ENCODE measurements at regions not wholly inside any gene's neighbourhood (a gene's known extent, or its start where the extent isn't known, plus 50 kb on each side); places are given as distances from the start of the nearest gene placed in this dataset.

DNA sequence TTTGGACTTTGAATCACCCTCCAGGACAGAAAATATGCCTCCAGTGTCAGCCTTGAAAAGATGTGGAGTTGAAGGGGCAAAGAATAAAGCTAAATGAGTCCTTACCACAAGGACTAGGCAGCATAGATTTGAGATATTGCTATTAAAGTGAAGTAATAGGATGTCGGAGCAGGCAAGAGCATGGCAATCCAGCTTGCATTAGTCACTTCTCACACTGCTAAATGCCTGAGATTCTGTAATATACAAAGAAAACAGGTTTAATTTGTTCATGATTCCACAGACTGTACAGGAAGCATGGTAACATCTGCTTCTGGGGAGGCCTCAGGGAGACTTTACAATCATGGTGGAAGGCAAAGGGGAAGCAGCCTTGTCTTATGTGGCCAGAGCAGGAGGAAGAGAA lies 109.8 kb upstream of the PCDH7 start:
- Histone ChIP-seq H3K27me3 (no peaks in the 10 kb centered on the region), H3K4me3 (no peak overlapping the region), H3K9me3 (no peaks in the 10 kb centered on the region), H3K27ac (no peak overlapping the region), H3K4me1 (no peaks in the 10 kb centered on the region), H3K36me3 (no peaks in the 10 kb centered on the region)
- WGBS, 2 donors (ENCODE audit: low coverage in 1 of 2), result 58 to 64% methylated on average over 1 of the region's 1 CpG
- TF ChIP-seq POLR2AphosphoS5 (IDR thresholded peaks at IDR 0.05), result no peak
- no peak for ATAC-seq

DNA sequence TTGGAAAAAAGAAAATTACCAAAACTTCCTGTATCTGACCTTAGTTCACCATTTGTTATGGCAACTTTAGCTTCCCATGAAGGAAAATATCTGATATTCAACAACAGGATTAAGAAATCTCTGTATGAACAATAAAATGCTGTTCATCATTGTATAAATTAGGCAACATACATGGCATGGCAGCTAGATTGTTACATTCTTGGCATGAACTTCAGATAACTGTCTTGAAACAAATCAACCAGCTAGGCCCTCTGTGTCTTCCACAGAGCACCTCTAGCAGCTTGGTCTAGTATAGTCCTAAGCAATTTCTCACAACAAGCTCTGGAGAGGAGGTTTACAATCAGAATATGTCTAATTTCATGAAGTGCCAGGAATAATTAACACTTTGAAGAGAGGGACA lies 105.4 kb upstream of the PCDH7 start:
- Histone ChIP-seq H3K27ac (no peak overlapping the region), H3K4me3 (no peak overlapping the region), H3K9me3 (no peaks in the 10 kb centered on the region), H3K27me3 (no peaks in the 10 kb centered on the region), H3K4me1 (no peaks in the 10 kb centered on the region), H3K36me3 (no peaks in the 10 kb centered on the region)
- no peak for TF ChIP-seq POLR2A (IDR thresholded peaks at IDR 0.05)
- no peak for TF ChIP-seq POLR2AphosphoS5 (IDR thresholded peaks at IDR 0.05)
- TF ChIP-seq, protein P1, sequence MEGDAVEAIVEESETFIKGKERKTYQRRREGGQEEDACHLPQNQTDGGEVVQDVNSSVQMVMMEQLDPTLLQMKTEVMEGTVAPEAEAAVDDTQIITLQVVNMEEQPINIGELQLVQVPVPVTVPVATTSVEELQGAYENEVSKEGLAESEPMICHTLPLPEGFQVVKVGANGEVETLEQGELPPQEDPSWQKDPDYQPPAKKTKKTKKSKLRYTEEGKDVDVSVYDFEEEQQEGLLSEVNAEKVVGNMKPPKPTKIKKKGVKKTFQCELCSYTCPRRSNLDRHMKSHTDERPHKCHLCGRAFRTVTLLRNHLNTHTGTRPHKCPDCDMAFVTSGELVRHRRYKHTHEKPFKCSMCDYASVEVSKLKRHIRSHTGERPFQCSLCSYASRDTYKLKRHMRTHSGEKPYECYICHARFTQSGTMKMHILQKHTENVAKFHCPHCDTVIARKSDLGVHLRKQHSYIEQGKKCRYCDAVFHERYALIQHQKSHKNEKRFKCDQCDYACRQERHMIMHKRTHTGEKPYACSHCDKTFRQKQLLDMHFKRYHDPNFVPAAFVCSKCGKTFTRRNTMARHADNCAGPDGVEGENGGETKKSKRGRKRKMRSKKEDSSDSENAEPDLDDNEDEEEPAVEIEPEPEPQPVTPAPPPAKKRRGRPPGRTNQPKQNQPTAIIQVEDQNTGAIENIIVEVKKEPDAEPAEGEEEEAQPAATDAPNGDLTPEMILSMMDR (IDR thresholded peaks at IDR 0.05), result no peak
- no peak for TF ChIP-seq EP300 (IDR thresholded peaks at IDR 0.05)
- no peak for ATAC-seq

DNA sequence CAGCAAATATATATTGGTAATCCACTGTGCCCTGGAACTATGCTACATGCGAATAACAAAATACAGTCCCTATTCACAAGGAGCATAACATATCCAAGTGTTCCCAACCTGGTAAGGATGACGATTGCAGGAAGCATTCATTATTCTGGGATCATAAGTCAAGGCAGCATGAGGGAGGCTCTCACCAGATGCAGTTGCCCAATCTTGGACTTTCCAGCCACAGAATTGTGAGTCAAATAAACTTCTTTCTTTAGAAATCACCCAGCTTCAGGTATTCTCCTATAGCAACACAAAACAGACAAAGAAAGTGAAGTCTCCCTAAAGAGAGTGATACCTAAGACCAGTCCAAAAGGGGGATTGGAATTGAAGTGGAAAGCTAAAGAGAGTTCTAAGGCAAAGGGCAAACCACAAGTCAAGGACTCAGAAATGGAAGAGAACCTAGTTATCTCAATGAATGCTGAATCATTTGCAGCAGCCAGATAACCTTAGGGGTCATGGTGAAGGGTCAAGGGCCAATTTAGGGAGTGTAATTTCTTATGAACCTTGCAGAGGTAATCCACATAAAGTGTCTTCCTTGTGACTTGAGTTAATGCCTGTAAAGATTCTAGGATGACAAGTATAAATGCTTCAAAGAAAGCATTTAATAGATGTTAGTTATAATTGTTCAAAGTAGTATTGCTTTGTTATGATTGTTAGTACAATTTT lies 103.1 kb upstream of the PCDH7 start:
- H3K4me3 ChIP-seq, result no peak overlapping the region
- 80 to 91% methylated on average over 2 of the region's 2 CpGs for WGBS, 2 donors (ENCODE audit: low coverage in 1 of 2)
- no peaks in the 10 kb centered on the region for H3K27me3 ChIP-seq
- TF ChIP-seq, protein P1 (IDR thresholded peaks at IDR 0.05), result no peak
- TF ChIP-seq POLR2AphosphoS5 (IDR thresholded peaks at IDR 0.05) (no peak), POLR2A (IDR thresholded peaks at IDR 0.05) (no peak), EP300 (IDR thresholded peaks at IDR 0.05) (no peak)
- no peak for ATAC-seq
- no peaks in the 10 kb centered on the region for H3K9me3 ChIP-seq
- H3K4me1 ChIP-seq, result no peaks in the 10 kb centered on the region
- no peaks in the 10 kb centered on the region for H3K36me3 ChIP-seq
- H3K27ac ChIP-seq, result no peak overlapping the region

DNA sequence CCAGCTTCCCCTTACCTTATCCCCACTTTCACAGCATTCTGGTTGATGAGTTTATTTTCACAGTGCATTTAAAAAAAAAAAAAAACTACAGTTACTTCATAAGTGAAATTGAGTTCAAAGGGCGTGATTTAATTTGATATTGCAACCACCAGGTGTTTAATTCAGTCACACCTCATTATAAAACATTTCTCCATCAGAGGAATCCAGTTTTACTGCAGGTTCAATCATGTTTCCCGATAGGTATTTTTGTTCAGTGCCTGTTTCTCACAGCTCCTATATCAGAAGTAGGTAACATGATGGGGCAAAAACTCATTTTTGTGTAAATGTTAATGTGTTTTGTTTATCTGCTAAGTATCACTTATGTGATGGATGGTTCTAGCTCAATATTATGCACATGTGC lies 102.3 kb upstream of the PCDH7 start:
- Histone ChIP-seq H3K27me3 (no peaks in the 10 kb centered on the region), H3K4me1 (no peaks in the 10 kb centered on the region), H3K36me3 (no peaks in the 10 kb centered on the region), H3K27ac (no peak overlapping the region), H3K4me3 (no peak overlapping the region), H3K9me3 (no peaks in the 10 kb centered on the region)
- no peak for ATAC-seq
- WGBS, 2 donors (ENCODE audit: low coverage in 1 of 2), result 60 to 80% methylated on average over 2 of the region's 2 CpGs
- TF ChIP-seq, protein P1 (IDR thresholded peaks at IDR 0.05), result no peak
- TF ChIP-seq POLR2AphosphoS5 (IDR thresholded peaks at IDR 0.05) (no peak), POLR2A (IDR thresholded peaks at IDR 0.05) (no peak), EP300 (IDR thresholded peaks at IDR 0.05) (no peak)

DNA sequence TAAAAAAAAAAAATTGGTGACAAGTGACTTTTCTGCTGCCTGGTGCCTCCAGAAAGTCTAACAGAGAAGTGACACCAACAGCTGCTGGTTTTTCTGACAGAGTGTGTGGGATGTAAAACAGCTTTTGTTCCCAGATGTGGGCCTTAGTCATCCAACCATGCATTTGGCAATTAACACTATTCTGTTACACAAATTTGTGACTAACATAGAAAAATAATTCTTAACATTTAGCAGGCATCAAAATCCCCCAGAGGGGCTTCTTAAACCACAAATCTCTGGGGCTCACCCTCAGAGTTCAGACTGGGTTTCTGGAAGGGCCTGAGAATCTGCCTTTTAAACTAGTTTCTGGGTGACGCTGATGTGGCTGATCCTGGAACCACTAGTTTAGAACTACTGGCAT lies 100.5 kb upstream of the PCDH7 start:
- TF ChIP-seq, protein P1 (IDR thresholded peaks at IDR 0.05), result no peak
- TF ChIP-seq POLR2A (IDR thresholded peaks at IDR 0.05), result no peak
- TF ChIP-seq POLR2AphosphoS5 (IDR thresholded peaks at IDR 0.05), result no peak
- TF ChIP-seq EP300 (IDR thresholded peaks at IDR 0.05), result no peak
- Histone ChIP-seq H3K9me3 (no peaks in the 10 kb centered on the region), H3K27ac (no peak overlapping the region), H3K4me3 (no peak overlapping the region), H3K4me1 (no peaks in the 10 kb centered on the region), H3K27me3 (no peaks in the 10 kb centered on the region), H3K36me3 (no peaks in the 10 kb centered on the region)
- ATAC-seq, result no peak
- 24 to 25% methylated on average over 1 of the region's 1 CpG for WGBS, 2 donors (ENCODE audit: low coverage in 1 of 2)
